Stomach (tissue), 4 donors: ENCODE measurements at regions not wholly inside any gene's neighbourhood (a gene's known extent, or its start where the extent isn't known, plus 50 kb on each side); places are given as distances from the start of the nearest gene placed in this dataset.

Experiments
- CTCF ChIP-seq, 7 experiments: fragments of 450-650 bp in 4 of 7; fragments of 200-600 bp in 3 of 7; sonication (generic) in 3 of 7; IDR thresholded peaks; one replicate each; pipeline ENCODE4 v1.5.1; 2016 to 2019; ENCODE audit warnings: antibody characterized with exemption in 7 of 7, control low read depth in 2 of 7, mild to moderate bottlenecking in 1 of 7
- EP300 ChIP-seq: sonication (generic); formaldehyde crosslinking; IDR thresholded peaks from one replicate; pipeline ENCODE4 v1.6.1; 2017; ENCODE audit warnings: antibody characterized with exemption
- POLR2A ChIP-seq, 4 donors: fragments of 450-650 bp; IDR thresholded peaks; one replicate each; pipeline ENCODE4 v1.6.1; 2016; ENCODE audit warnings: antibody characterized with exemption in 4 of 4, control low read depth in 2 of 4, mild to moderate bottlenecking in 1 of 4, moderate library complexity in 1 of 4
- POLR2AphosphoS5 ChIP-seq, 3 donors: sonication (generic); formaldehyde crosslinking; IDR thresholded peaks; one replicate each; pipeline ENCODE4 v1.6.1; 2016; ENCODE audit warnings: antibody characterized with exemption in 3 of 3

GRCh38 chr3:72428803-72429202, 419.4 kb downstream of the SHQ1 start:
- TF ChIP-seq POLR2AphosphoS5 (IDR thresholded peaks at IDR 0.05), result no peak
- no peak for TF ChIP-seq CTCF (IDR thresholded peaks at IDR 0.05)
- TF ChIP-seq POLR2A (IDR thresholded peaks at IDR 0.05), result no peak
- no peak for TF ChIP-seq EP300
